GM12865 (cell line): ENCODE measurements at regions not wholly inside any gene's neighbourhood (a gene's known extent, or its start where the extent isn't known, plus 50 kb on each side); places are given as distances from the start of the nearest gene placed in this dataset.
A peak's percentile ranks its signal among the peaks of the same experiment; 100 is the strongest.

Source experiments
- DNase-seq: peaks from one replicate; pipeline ENCODE4 v3.0.0; 2010; ENCODE audit warnings: low read depth
- H3K4me3 ChIP-seq: 2 replicates; pipeline ENCODE4 v1.5.1; 2011; ENCODE audit warnings: mild to moderate bottlenecking, low read depth, low read length, control low read depth
- CTCF ChIP-seq: IDR thresholded peaks from 2 replicates; pipeline ENCODE4 v1.5.1; 2011; ENCODE audit warnings: low read length, control low read depth, low read depth, inconsistent platforms; ENCODE audit not compliant: insufficient read depth; ENCODE audit errors: missing control alignments

GRCh38 chr3:79864077-79864476 lies 96.3 kb upstream of the ROBO1 start:
- no peak overlapping the region for H3K4me3 ChIP-seq
- DNase-seq = no peak
- no peak for TF ChIP-seq CTCF

GRCh38 chr3:79848876-79849275 lies 81.1 kb upstream of the ROBO1 start:
- no peak overlapping the region for H3K4me3 ChIP-seq
- TF ChIP-seq CTCF = no peak
- no peak for DNase-seq

- TF ChIP-seq CTCF = no peak
- no peak for DNase-seq
- H3K4me3 ChIP-seq = no peak overlapping the region
These were observed 80.1 kb upstream of the ROBO1 start for GRCh38 chr3:79847928-79848327.

GRCh38 chr3:79846148-79846933 lies 78.5 kb upstream of the ROBO1 start:
- H3K4me3 ChIP-seq = no peak overlapping the region
- peak; percentile 49 for TF ChIP-seq CTCF
- peak; percentile 9 for DNase-seq

GRCh38 chr3:79845546-79845945 lies 77.7 kb upstream of the ROBO1 start:
- no peak overlapping the region for H3K4me3 ChIP-seq
- TF ChIP-seq CTCF = no peak
- DNase-seq = no peak

- H3K4me3 ChIP-seq = no peak overlapping the region
- no peak for TF ChIP-seq CTCF
- DNase-seq = no peak
These were observed 76.4 kb upstream of the ROBO1 start for GRCh38 chr3:79844176-79844575.

- DNase-seq = no peak
- TF ChIP-seq CTCF = no peak
- H3K4me3 ChIP-seq = no peak overlapping the region
These were observed 75.4 kb upstream of the ROBO1 start for GRCh38 chr3:79843180-79843579.
